H1 (cell line): ENCODE measurements at regions not wholly inside any gene's neighbourhood (a gene's known extent, or its start where the extent isn't known, plus 50 kb on each side); places are given as distances from the start of the nearest gene placed in this dataset.

ENCODE experiments used
- CTCF ChIA-PET: fragments of 300-600 bp; sonication (Branson Sonifier 250); formaldehyde crosslinking; loops from one replicate; lab custom pipeline; 2021; ENCODE audit not compliant: partially characterized antibody; lab: Charles Lee
- POLR2A ChIA-PET: fragments of 300-600 bp; sonication (Branson Sonifier 250); formaldehyde crosslinking; loops from one replicate; lab custom pipeline; 2021; ENCODE audit warnings: inconsistent platforms; ENCODE audit not compliant: partially characterized antibody; lab: Charles Lee
- DNase-seq, 2 experiments: peaks; one replicate each; pipeline versions ENCODE4 v3.0.0 to v3.0.0-alpha.2; 2010 to 2022; ENCODE audit warnings: low spot score in 2 of 2, low read depth in 1 of 2, mixed read lengths in 1 of 2
- FAIRE-seq: peaks from 2 replicates; lab custom pipeline; 2011; peaks lifted over from hg19 to GRCh38; lab: Jason Lieb, UNC
- H2AFZ ChIP-seq: 2 replicates; pipeline ENCODE4 v1.8.1; 2012; ENCODE audit warnings: low read length, inconsistent platforms
- H2AK5ac ChIP-seq: 2 replicates; pipeline ENCODE4 v1.6.1; 2013; ENCODE audit warnings: low read depth, low read length
- H2BK120ac ChIP-seq: replicated peaks from 2 replicates; pipeline ENCODE3; 2013; ENCODE audit warnings: low read depth, low read length, inconsistent platforms
- H2BK12ac ChIP-seq: 2 replicates; pipeline ENCODE4 v1.6.1; 2013; ENCODE audit warnings: low read depth, low read length
- H2BK15ac ChIP-seq: 2 replicates; pipeline ENCODE4 v1.6.1; 2013; ENCODE audit warnings: low read length
- H2BK20ac ChIP-seq: 2 replicates; pipeline ENCODE4 v1.6.1; 2013; ENCODE audit warnings: low read length
- H2BK5ac ChIP-seq: 2 replicates; pipeline ENCODE4 v1.6.1; 2013; ENCODE audit warnings: low read depth, low read length
- H3K14ac ChIP-seq: 2 replicates; pipeline ENCODE4 v1.6.1; 2013; ENCODE audit warnings: inconsistent platforms; ENCODE audit not compliant: insufficient read length
- H3K18ac ChIP-seq: 2 replicates; pipeline ENCODE4 v1.6.1; 2013; ENCODE audit warnings: low read length; ENCODE audit errors: extremely low read depth
- H3K23ac ChIP-seq: 2 replicates; pipeline ENCODE4 v1.6.1; 2013; ENCODE audit warnings: inconsistent platforms; ENCODE audit not compliant: insufficient read length
- H3K23me2 ChIP-seq: 2 replicates; pipeline ENCODE4 v1.6.1; 2013; ENCODE audit warnings: low read depth, low read length
- H3K27ac ChIP-seq: 2 replicates; pipeline ENCODE4 v1.6.1; 2011; ENCODE audit warnings: low read depth, low read length, inconsistent platforms
- H3K27me3 ChIP-seq, 4 experiments: replicated peaks in 1 of 4; 1 replicate in 1 of 4; 2 replicates in 3 of 4; pipeline versions ENCODE4 v1.6.1 to v1.8.1; 2011 to 2013; ENCODE audit warnings: low read length in 3 of 4, mild to moderate bottlenecking in 3 of 4, inconsistent platforms in 2 of 4, mixed read lengths in 2 of 4, moderate library complexity in 1 of 4; ENCODE audit not compliant: control insufficient read depth in 3 of 4, insufficient read depth in 3 of 4; ENCODE audit errors: extremely low read depth in 1 of 4
- H3K36me3 ChIP-seq, 4 experiments: 2 replicates each; pipeline versions ENCODE4 v1.6.1 to v1.8.1; 2011 to 2013; ENCODE audit warnings: mild to moderate bottlenecking in 4 of 4, low read length in 3 of 4, moderate library complexity in 2 of 4, control low read depth in 1 of 4, inconsistent platforms in 1 of 4; ENCODE audit not compliant: insufficient read depth in 4 of 4, control insufficient read depth in 2 of 4
- H3K4ac ChIP-seq: replicated peaks from 2 replicates; pipeline ENCODE3; 2013; ENCODE audit warnings: low read length, low read depth, mixed read lengths, inconsistent platforms; ENCODE audit not compliant: insufficient read length
- H3K4me1 ChIP-seq, 4 experiments: replicated peaks in 1 of 4; 1 replicate in 1 of 4; 2 replicates in 3 of 4; pipeline versions ENCODE4 v1.6.1 to v1.8.1; 2011 to 2013; ENCODE audit warnings: low read length in 3 of 4, inconsistent platforms in 2 of 4, mixed read lengths in 1 of 4; ENCODE audit not compliant: insufficient read depth in 4 of 4, control insufficient read depth in 3 of 4
- H3K4me2 ChIP-seq, 2 experiments: 2 replicates each; pipeline versions ENCODE4 v1.6.1 to v1.8.1; 2011 to 2013; ENCODE audit warnings: low read depth in 2 of 2, low read length in 2 of 2, control low read depth in 1 of 2, inconsistent platforms in 1 of 2, mild to moderate bottlenecking in 1 of 2; ENCODE audit not compliant: insufficient read depth in 1 of 2
- H3K4me3 ChIP-seq, 4 experiments: fragments of 200-600, 300-600 bp in 1 of 4; sonication (generic), shearing (Covaris generic), sonication (Bioruptor Twin) in 1 of 4; 2 replicates each; pipeline versions ENCODE4 v1.5.1 to v1.8.1; 2011 to 2016; ENCODE audit warnings: low read length in 4 of 4, low read depth in 3 of 4, control low read depth in 2 of 4, inconsistent platforms in 2 of 4, mild to moderate bottlenecking in 2 of 4, mixed read lengths in 1 of 4, moderate library complexity in 1 of 4; ENCODE audit not compliant: insufficient read depth in 2 of 4; ENCODE audit errors: extremely low read depth in 1 of 4
- H3K56ac ChIP-seq: replicated peaks from 2 replicates; pipeline ENCODE3; 2013; ENCODE audit warnings: low read depth, mild to moderate bottlenecking, mixed read lengths, low read length, inconsistent platforms; ENCODE audit not compliant: insufficient read length
- H3K79me1 ChIP-seq: 2 replicates; pipeline ENCODE4 v1.6.1; 2013; ENCODE audit warnings: low read depth, low read length, control low read depth
- H3K79me2 ChIP-seq, 2 experiments: 2 replicates each; pipeline versions ENCODE4 v1.6.1 to v1.8.1; 2012 to 2013; ENCODE audit warnings: low read length in 2 of 2, mild to moderate bottlenecking in 2 of 2, inconsistent platforms in 1 of 2; ENCODE audit not compliant: insufficient read depth in 2 of 2, control insufficient read depth in 1 of 2
- H3K9ac ChIP-seq, 4 experiments: replicated peaks in 1 of 4; 1 replicate in 1 of 4; 2 replicates in 3 of 4; pipeline versions ENCODE4 v1.6.1 to v1.8.1; 2011 to 2013; ENCODE audit warnings: low read depth in 3 of 4, low read length in 3 of 4, control low read depth in 2 of 4, mild to moderate bottlenecking in 2 of 4, moderate library complexity in 2 of 4, inconsistent platforms in 1 of 4; ENCODE audit errors: extremely low read depth in 1 of 4
- H3K9me3 ChIP-seq, 2 experiments: 2 replicates each; pipeline versions ENCODE4 v1.6.1 to v1.8.1; 2012 to 2013; ENCODE audit warnings: mild to moderate bottlenecking in 2 of 2, moderate library complexity in 2 of 2, control low read depth in 1 of 2, inconsistent platforms in 1 of 2, low read depth in 1 of 2, low read length in 1 of 2, mixed read lengths in 1 of 2; ENCODE audit not compliant: insufficient read depth in 2 of 2
- H4K20me1 ChIP-seq, 2 experiments: replicated peaks in 1 of 2; 2 replicates each; pipeline versions ENCODE3 to v1.8.1; 2011 to 2013; ENCODE audit warnings: inconsistent platforms in 2 of 2, low read length in 2 of 2, mild to moderate bottlenecking in 1 of 2; ENCODE audit not compliant: insufficient read depth in 2 of 2, control insufficient read depth in 1 of 2
- H4K5ac ChIP-seq: 2 replicates; pipeline ENCODE4 v1.6.1; 2013; ENCODE audit warnings: low read length, low read depth, mixed read lengths, inconsistent platforms; ENCODE audit not compliant: insufficient read length
- H4K8ac ChIP-seq: 2 replicates; pipeline ENCODE4 v1.8.0; 2013; ENCODE audit warnings: mild to moderate bottlenecking, moderate library complexity, low read length, inconsistent platforms; ENCODE audit not compliant: insufficient read depth; ENCODE audit errors: extremely low read depth
- H4K91ac ChIP-seq: replicated peaks from 2 replicates; pipeline ENCODE3; 2013; ENCODE audit warnings: low read length, mixed read lengths, inconsistent platforms; ENCODE audit not compliant: insufficient read length
- CBX8 ChIP-seq: fragments of 300-800, 300-1000 bp; sonication (generic); IDR thresholded peaks from 2 replicates; pipeline ENCODE4 v1.7.1; 2016; ENCODE audit warnings: low read depth, low read length, borderline replicate concordance
- TAF7 ChIP-seq: optimal IDR thresholded peaks from 2 replicates; pipeline ENCODE3; 2011; ENCODE audit warnings: low read depth, mild to moderate bottlenecking, inconsistent platforms, low read length, moderate library complexity, borderline replicate concordance
- WGBS, 2 experiments: shearing (Covaris generic) in 1 of 2; methylation state at CpG; one replicate each; pipeline versions ENCODE4 v1.1.6 to v1.1.7; 2013 to 2015; ENCODE audit warnings: low lambda C conversion rate in 2 of 2, mixed read lengths in 2 of 2, inconsistent platforms in 1 of 2, low coverage in 1 of 2, missing lambda C conversion rate in 1 of 2; ENCODE audit not compliant: insufficient replicate concordance in 2 of 2, insufficient coverage in 1 of 2, insufficient read length in 1 of 2; ENCODE audit errors: extremely low coverage in 1 of 2, missing lambda C conversion rate in 1 of 2; 5-methylcytosine and 5-hydroxymethylcytosine counted together

DNA sequence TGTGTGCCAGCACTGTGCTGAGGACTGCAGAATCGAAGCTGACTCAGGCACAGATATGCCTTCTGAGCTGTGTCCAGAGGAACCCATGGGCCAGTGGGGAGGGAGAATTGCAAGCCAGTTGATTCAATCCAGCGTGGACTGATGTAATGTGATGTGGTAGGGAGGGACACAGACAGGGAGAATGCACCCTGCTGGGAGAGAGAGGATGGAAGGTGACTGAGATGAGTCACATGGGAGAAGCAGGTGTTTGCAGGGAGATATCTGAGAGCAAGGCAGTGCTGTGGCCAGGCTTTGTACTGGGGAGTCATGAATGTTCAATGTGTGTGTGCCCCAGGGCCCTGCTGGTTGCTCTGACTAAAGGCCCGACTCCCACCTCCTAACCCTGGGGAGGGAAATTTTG, 75.7 kb downstream of the IRX1 start (continued):
- no peak for TF ChIP-seq TAF7

DNA sequence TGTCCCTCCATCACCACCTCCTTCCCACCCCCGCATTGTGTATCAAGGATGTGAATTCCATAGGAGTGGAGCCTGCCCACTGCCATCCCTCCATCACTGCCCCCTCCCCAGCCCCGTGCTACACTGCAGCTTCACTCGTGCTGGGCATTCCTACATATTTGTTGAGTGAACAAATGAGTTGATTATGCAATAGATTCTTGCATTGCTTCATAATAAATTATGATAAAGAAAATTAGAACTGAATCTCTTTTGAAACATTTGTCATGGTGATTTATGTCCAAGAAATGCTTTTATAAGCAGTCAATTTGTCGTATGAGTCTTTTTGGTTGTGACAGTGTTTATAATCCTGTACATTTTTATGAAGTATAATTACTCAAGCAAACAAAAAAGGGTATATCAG, 83.2 kb downstream of the IRX1 start:
- no peak overlapping the region for H3K14ac ChIP-seq
- H2BK15ac ChIP-seq: no peak overlapping the region
- no peak overlapping the region for H2BK120ac ChIP-seq
- no peak overlapping the region for H3K9ac ChIP-seq
- H2BK20ac ChIP-seq: no peak overlapping the region
- H3K36me3 ChIP-seq: no peaks in the 10 kb centered on the region
- POLR2A ChIA-PET: no interaction called here
- H3K27me3 ChIP-seq: no peaks in the 10 kb centered on the region
- H3K23me2 ChIP-seq: no peaks in the 10 kb centered on the region
- H3K4me2 ChIP-seq: no peak overlapping the region
- no peak overlapping the region for H4K8ac ChIP-seq
- DNase-seq: no peak
- no peak overlapping the region for H3K23ac ChIP-seq
- no peak overlapping the region for H4K5ac ChIP-seq
- H3K9me3 ChIP-seq: no peaks in the 10 kb centered on the region
- H3K79me2 ChIP-seq: no peaks in the 10 kb centered on the region
- CTCF ChIA-PET: no interaction called here
- H4K91ac ChIP-seq: no peak overlapping the region
- no peak for FAIRE-seq
- no peaks in the 10 kb centered on the region for H3K4me1 ChIP-seq
- no peak overlapping the region for H3K27ac ChIP-seq
- no peaks in the 10 kb centered on the region for H3K79me1 ChIP-seq
- H3K56ac ChIP-seq: no peak overlapping the region
- H4K20me1 ChIP-seq: no peaks in the 10 kb centered on the region
- whole genome bisulfite sequencing, 2 experiments: 92% methylated on average over 4 of the region's 4 CpGs; no CpG with 5 or more reads in 1 of the 2 experiments
- H2AFZ ChIP-seq: no peak overlapping the region
- H3K18ac ChIP-seq: no peak overlapping the region
- H2BK5ac ChIP-seq: no peak overlapping the region
- H3K4me3 ChIP-seq: no peak overlapping the region
- no peak overlapping the region for H2AK5ac ChIP-seq
- H2BK12ac ChIP-seq: no peak overlapping the region
- no peak overlapping the region for H3K4ac ChIP-seq
- no peak for TF ChIP-seq CBX8
